ENCODE measurements at regions not wholly inside any gene's neighbourhood (a gene's known extent, or its start where the extent isn't known, plus 50 kb on each side); places are given as distances from the start of the nearest gene placed in this dataset.

DNA sequence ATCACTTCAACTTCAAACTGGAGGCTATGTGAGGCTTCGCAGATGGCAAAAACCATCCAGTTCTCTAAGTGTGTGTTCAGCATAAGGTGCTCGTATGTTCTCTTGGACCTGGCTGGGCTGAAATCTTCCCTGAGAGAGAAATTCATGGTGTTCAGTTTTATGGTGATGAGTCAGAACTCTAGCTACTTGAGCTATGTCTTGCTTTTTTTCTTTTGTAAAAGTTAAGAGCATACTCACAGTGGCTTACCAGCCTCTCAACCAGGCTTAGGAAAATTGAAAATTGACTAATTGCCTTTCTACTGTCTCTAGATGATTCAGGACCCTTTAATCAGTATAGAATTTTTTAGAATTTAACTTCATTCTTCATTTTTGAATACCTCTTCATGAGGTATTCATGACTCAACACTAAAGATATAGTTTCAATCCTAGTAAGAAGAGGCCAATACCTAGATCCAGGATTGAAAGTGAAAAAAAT is 617.5 kb downstream of the TBL1XR1 start:
- Histone ChIP-seq H3K4me3 (replicated peaks in 1 of 3; ENCODE audit: low read depth in 2 of 3, low read length in 3 of 3) (no peak overlapping the region), H3K9me3 (replicated peaks in 1 of 2; ENCODE audit: control insufficient read depth in 1 of 2, insufficient read depth in 1 of 2, low read length in 2 of 2) (peaks cover 0 to 18% of the 10 kb centered on the region in 2 donors), H3K4me1 (ENCODE audit: control insufficient read depth in 1 of 2, insufficient read depth in 2 of 2, low read length in 2 of 2) (no peaks in the 10 kb centered on the region), H3K27ac (ENCODE audit: low read depth in 1 of 2, low read length in 2 of 2) (no peak overlapping the region), H3K4me2 (replicated peaks; ENCODE audit: extremely low read depth, low read length, poor library complexity, severe bottlenecking) (no peak overlapping the region), H3K79me2 (ENCODE audit: insufficient read depth, low read length) (no peaks in the 10 kb centered on the region), H3K9ac (ENCODE audit: insufficient read depth, low read length, poor library complexity, severe bottlenecking) (no peak overlapping the region), H4K20me1 (ENCODE audit: insufficient read depth, low read length) (no peaks in the 10 kb centered on the region), H3K27me3 (ENCODE audit: control insufficient read depth in 2 of 2, insufficient read depth in 2 of 2, low read length in 2 of 2) (no peaks in the 10 kb centered on the region), H2AFZ (ENCODE audit: insufficient read depth, low read depth, low read length, poor library complexity, severe bottlenecking) (no peak overlapping the region), H3K36me3 (replicated peaks in 1 of 2; ENCODE audit: control insufficient read depth in 1 of 2, insufficient read depth in 2 of 2, low read length in 2 of 2) (no peaks in the 10 kb centered on the region)
- WGBS (ENCODE audit: insufficient coverage) = 100% methylated on average over 1 of the region's 2 CpGs
- Mint-ChIP-seq H3K9me3 (peaks cover 2 to 7% (median 4%) of the 10 kb centered on the region in 7 donors), H3K27ac (no peak overlapping the region), H3K4me1 (no peaks in the 10 kb centered on the region), H3K4me3 (no peak overlapping the region), H3K27me3 (ENCODE audit: low read depth in 3 of 3) (no peaks in the 10 kb centered on the region), H3K36me3 (no peaks in the 10 kb centered on the region)
- TF ChIP-seq, protein P1, sequence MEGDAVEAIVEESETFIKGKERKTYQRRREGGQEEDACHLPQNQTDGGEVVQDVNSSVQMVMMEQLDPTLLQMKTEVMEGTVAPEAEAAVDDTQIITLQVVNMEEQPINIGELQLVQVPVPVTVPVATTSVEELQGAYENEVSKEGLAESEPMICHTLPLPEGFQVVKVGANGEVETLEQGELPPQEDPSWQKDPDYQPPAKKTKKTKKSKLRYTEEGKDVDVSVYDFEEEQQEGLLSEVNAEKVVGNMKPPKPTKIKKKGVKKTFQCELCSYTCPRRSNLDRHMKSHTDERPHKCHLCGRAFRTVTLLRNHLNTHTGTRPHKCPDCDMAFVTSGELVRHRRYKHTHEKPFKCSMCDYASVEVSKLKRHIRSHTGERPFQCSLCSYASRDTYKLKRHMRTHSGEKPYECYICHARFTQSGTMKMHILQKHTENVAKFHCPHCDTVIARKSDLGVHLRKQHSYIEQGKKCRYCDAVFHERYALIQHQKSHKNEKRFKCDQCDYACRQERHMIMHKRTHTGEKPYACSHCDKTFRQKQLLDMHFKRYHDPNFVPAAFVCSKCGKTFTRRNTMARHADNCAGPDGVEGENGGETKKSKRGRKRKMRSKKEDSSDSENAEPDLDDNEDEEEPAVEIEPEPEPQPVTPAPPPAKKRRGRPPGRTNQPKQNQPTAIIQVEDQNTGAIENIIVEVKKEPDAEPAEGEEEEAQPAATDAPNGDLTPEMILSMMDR (IDR thresholded peaks at IDR 0.05) = no peak
- DNase-seq = no peak
- intact Hi-C loops (cut with micrococcal nuclease) = no loop called here

DNA sequence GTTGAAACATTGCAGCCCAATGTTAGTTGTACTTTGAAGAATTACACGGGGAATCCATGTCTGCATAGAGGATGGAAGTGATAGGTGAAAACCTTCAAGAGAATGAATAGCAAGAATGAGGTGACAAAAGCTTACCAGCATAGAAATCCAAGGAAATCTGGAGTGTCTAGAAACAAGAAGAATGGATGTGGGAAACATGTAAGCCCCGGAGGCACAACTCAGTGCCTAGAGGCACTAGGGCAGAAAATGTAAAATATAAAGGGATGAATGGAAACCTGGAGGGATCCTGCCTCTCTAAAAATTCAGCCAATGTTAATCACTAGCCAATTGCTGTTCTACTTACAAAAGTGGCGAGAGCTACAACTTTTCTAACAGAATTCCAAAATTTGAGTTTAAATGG is 619.0 kb downstream of the TBL1XR1 start:
- H3K36me3 Mint-ChIP-seq = no peaks in the 10 kb centered on the region
- H3K4me3 ChIP-seq (replicated peaks in 1 of 3; ENCODE audit: low read depth in 2 of 3, low read length in 3 of 3) = no peak overlapping the region
- DNase-seq = no peak
- no peak overlapping the region for H3K9ac ChIP-seq (ENCODE audit: insufficient read depth, low read length, poor library complexity, severe bottlenecking)
- no peak overlapping the region for H3K27ac ChIP-seq (ENCODE audit: low read depth in 1 of 2, low read length in 2 of 2)
- H3K4me2 ChIP-seq (replicated peaks; ENCODE audit: extremely low read depth, low read length, poor library complexity, severe bottlenecking) = no peak overlapping the region
- no peaks in the 10 kb centered on the region for H3K27me3 ChIP-seq (ENCODE audit: control insufficient read depth in 2 of 2, insufficient read depth in 2 of 2, low read length in 2 of 2)
- H3K27ac Mint-ChIP-seq = no peak overlapping the region
- 80% methylated on average over 2 of the region's 3 CpGs for WGBS (ENCODE audit: insufficient coverage)
- no peak overlapping the region for H2AFZ ChIP-seq (ENCODE audit: insufficient read depth, low read depth, low read length, poor library complexity, severe bottlenecking)
- intact Hi-C loops (cut with micrococcal nuclease) = no loop called here
- H3K36me3 ChIP-seq (replicated peaks in 1 of 2; ENCODE audit: control insufficient read depth in 1 of 2, insufficient read depth in 2 of 2, low read length in 2 of 2) = no peaks in the 10 kb centered on the region
- TF ChIP-seq, protein P1 (IDR thresholded peaks at IDR 0.05) = no peak
- H3K79me2 ChIP-seq (ENCODE audit: insufficient read depth, low read length) = no peaks in the 10 kb centered on the region
- no peak overlapping the region for H3K4me3 Mint-ChIP-seq
- peaks cover 2 to 10% (median 3%) of the 10 kb centered on the region in 7 donors for H3K9me3 Mint-ChIP-seq
- no peaks in the 10 kb centered on the region for H3K4me1 ChIP-seq (ENCODE audit: control insufficient read depth in 1 of 2, insufficient read depth in 2 of 2, low read length in 2 of 2)
- H3K9me3 ChIP-seq (replicated peaks in 1 of 2; ENCODE audit: control insufficient read depth in 1 of 2, insufficient read depth in 1 of 2, low read length in 2 of 2) = peaks cover 0 to 22% of the 10 kb centered on the region in 2 donors
- no peaks in the 10 kb centered on the region for H3K27me3 Mint-ChIP-seq (ENCODE audit: low read depth in 3 of 3)
- H4K20me1 ChIP-seq (ENCODE audit: insufficient read depth, low read length) = no peaks in the 10 kb centered on the region
- no peaks in the 10 kb centered on the region for H3K4me1 Mint-ChIP-seq
